HepG2 (cell line): ENCODE measurements at regions not wholly inside any gene's neighbourhood (a gene's known extent, or its start where the extent isn't known, plus 50 kb on each side); places are given as distances from the start of the nearest gene placed in this dataset.

Experiments used
- ADNP ChIP-seq: sonication (generic); formaldehyde crosslinking; IDR thresholded peaks from 2 replicates; pipeline ENCODE4 v1.4.0; 2020; ENCODE audit warnings: missing genetic modification reagents
- CAMTA2 ChIP-seq: sonication (generic); formaldehyde crosslinking; IDR thresholded peaks from 2 replicates; pipeline ENCODE4 v1.4.0; 2020; ENCODE audit warnings: mild to moderate bottlenecking, missing genetic modification reagents, borderline replicate concordance
- CHD2 ChIP-seq: IDR thresholded peaks from 2 replicates; pipeline ENCODE4 v1.6.1; 2011; ENCODE audit warnings: low read depth, low read length, improper control_type of control experiment
- DR1 ChIP-seq: sonication (generic); formaldehyde crosslinking; IDR thresholded peaks from 2 replicates; pipeline ENCODE4 v1.8.0; 2021; ENCODE audit warnings: mild to moderate bottlenecking, missing genetic modification reagents, inconsistent platforms
- STAG1 ChIP-seq: sonication (generic); formaldehyde crosslinking; IDR thresholded peaks from 2 replicates; pipeline ENCODE4 v1.4.0; 2020; ENCODE audit warnings: missing genetic modification reagents
- TBL1XR1 ChIP-seq: fragments of 150-350 bp; IDR thresholded peaks from 2 replicates; pipeline ENCODE4 v1.6.1; 2014; ENCODE audit warnings: borderline replicate concordance, low read length; ENCODE audit not compliant: partially characterized antibody
- USF2 ChIP-seq, 2 experiments: sonication (generic) in 1 of 2; formaldehyde crosslinking in 1 of 2; IDR thresholded peaks; 2 replicates each; pipeline versions ENCODE4 v1.5.1 to v1.6.1; 2011 to 2020; ENCODE audit warnings: borderline replicate concordance in 1 of 2, low read depth in 1 of 2, low read length in 1 of 2, mild to moderate bottlenecking in 1 of 2, missing genetic modification reagents in 1 of 2, moderate library complexity in 1 of 2
- ZNF207 ChIP-seq: fragments of 450-650 bp; IDR thresholded peaks from 2 replicates; pipeline ENCODE4 v1.6.1; 2016; ENCODE audit warnings: antibody characterized with exemption, borderline replicate concordance
- ZSCAN22 ChIP-seq: sonication (generic); formaldehyde crosslinking; IDR thresholded peaks from 2 replicates; pipeline ENCODE4 v1.4.0; 2020; ENCODE audit warnings: mild to moderate bottlenecking, missing genetic modification reagents
- TF ChIP-seq, protein P1 (sequence below): sonication (generic); formaldehyde crosslinking; IDR thresholded peaks from 2 replicates; pipeline ENCODE4 v1.5.0; 2020; ENCODE audit warnings: mild to moderate bottlenecking, missing genetic modification reagents, moderate library complexity
- TF ChIP-seq, protein P2 (sequence below): sonication (generic); formaldehyde crosslinking; IDR thresholded peaks from 2 replicates; pipeline ENCODE4 v1.9.0; 2021; ENCODE audit warnings: missing genetic modification reagents, mild to moderate bottlenecking, borderline replicate concordance

GRCh38 chr16:9381399-9381798 lies 290.0 kb downstream of the HAPSTR1 start:
- TF ChIP-seq, protein P1, sequence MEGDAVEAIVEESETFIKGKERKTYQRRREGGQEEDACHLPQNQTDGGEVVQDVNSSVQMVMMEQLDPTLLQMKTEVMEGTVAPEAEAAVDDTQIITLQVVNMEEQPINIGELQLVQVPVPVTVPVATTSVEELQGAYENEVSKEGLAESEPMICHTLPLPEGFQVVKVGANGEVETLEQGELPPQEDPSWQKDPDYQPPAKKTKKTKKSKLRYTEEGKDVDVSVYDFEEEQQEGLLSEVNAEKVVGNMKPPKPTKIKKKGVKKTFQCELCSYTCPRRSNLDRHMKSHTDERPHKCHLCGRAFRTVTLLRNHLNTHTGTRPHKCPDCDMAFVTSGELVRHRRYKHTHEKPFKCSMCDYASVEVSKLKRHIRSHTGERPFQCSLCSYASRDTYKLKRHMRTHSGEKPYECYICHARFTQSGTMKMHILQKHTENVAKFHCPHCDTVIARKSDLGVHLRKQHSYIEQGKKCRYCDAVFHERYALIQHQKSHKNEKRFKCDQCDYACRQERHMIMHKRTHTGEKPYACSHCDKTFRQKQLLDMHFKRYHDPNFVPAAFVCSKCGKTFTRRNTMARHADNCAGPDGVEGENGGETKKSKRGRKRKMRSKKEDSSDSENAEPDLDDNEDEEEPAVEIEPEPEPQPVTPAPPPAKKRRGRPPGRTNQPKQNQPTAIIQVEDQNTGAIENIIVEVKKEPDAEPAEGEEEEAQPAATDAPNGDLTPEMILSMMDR (CRISPR knock-in tag), result no peak
- TF ChIP-seq TBL1XR1 (no peak), DR1 (no peak), USF2 (IDR thresholded peaks at IDR 0.05; ENCODE audit: low read depth, low read length) (no peak), USF2 (CRISPR knock-in tag; IDR thresholded peaks at IDR 0.05; ENCODE audit: borderline replicate concordance) (no peak), ZSCAN22 (CRISPR knock-in tag) (no peak), STAG1 (CRISPR knock-in tag) (no peak), ADNP (CRISPR knock-in tag) (no peak), CHD2 (no peak), CAMTA2 (CRISPR knock-in tag) (no peak), ZNF207 (no peak)
- TF ChIP-seq, protein P2, sequence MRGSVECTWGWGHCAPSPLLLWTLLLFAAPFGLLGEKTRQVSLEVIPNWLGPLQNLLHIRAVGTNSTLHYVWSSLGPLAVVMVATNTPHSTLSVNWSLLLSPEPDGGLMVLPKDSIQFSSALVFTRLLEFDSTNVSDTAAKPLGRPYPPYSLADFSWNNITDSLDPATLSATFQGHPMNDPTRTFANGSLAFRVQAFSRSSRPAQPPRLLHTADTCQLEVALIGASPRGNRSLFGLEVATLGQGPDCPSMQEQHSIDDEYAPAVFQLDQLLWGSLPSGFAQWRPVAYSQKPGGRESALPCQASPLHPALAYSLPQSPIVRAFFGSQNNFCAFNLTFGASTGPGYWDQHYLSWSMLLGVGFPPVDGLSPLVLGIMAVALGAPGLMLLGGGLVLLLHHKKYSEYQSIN, result no peak
